ENCODE measurements at regions not wholly inside any gene's neighbourhood (a gene's known extent, or its start where the extent isn't known, plus 50 kb on each side); places are given as distances from the start of the nearest gene placed in this dataset.

- no peak for DNase-seq (ENCODE audit: insufficient read length, low spot score)
- FAIRE-seq = no peak
- TF ChIP-seq POLR2A (IDR thresholded peaks at IDR 0.05; ENCODE audit: low read depth, low read length) = no peak
Observed at GRCh38 chr14:50012644-50013043, 103.7 kb downstream of the VCPKMT start.

- DNase-seq (ENCODE audit: insufficient read length, low spot score) = peak; percentile 23
- no peak for TF ChIP-seq POLR2A (IDR thresholded peaks at IDR 0.05; ENCODE audit: low read depth, low read length)
- peak; percentile 50 for FAIRE-seq
Observed at GRCh38 chr14:50013198-50013918, 103.0 kb downstream of the VCPKMT start.

GRCh38 chr14:50013934-50014333, 102.4 kb downstream of the VCPKMT start:
- DNase-seq (ENCODE audit: insufficient read length, low spot score) = no peak
- TF ChIP-seq POLR2A (IDR thresholded peaks at IDR 0.05; ENCODE audit: low read depth, low read length) = no peak
- no peak for FAIRE-seq

GRCh38 chr14:50014809-50015430, 101.5 kb downstream of the VCPKMT start:
- no peak for FAIRE-seq
- no peak for DNase-seq (ENCODE audit: insufficient read length, low spot score)
- no peak for TF ChIP-seq POLR2A (IDR thresholded peaks at IDR 0.05; ENCODE audit: low read depth, low read length)

- no peak for TF ChIP-seq POLR2A (IDR thresholded peaks at IDR 0.05; ENCODE audit: low read depth, low read length)
- DNase-seq (ENCODE audit: insufficient read length, low spot score) = no peak
- no peak for FAIRE-seq
Observed at GRCh38 chr14:50015716-50016115, 100.7 kb downstream of the VCPKMT start.

DNA sequence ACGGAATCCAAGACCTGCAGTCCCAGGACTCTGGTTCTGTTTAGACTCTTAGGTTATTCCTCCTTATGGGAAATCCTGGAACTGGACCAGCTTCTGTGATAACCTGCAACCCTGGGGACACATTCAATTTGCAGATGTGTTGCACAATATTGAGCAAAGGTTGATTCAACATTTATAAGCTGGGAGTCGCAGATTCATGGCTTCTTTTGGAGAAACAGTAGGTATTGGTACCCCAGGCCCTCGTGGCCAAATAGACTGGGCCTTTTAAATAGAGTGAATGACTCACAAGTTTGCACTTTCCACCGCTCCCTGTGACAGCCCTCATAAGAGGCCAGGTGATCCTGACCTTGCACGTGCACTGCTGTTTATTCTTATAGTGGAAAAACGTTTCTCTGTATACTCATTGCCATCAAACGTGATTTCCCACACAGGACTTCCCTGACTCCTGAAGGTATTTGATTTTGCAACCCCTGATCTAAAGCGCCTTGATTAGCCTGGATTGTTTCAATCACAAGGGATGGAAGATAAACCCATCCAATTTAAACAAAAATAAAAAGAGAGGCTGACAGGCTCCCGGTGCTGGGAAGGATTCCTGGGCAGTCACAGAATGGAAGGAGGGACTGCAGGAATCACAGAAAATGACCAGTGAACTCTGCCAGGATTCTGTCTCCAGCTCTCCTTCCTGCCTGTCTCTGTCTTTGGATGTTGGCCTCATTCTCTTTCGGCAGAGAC, 98.0 kb downstream of the VCPKMT start:
- no peak for FAIRE-seq
- no peak for TF ChIP-seq POLR2A (IDR thresholded peaks at IDR 0.05; ENCODE audit: low read depth, low read length)

GRCh38 chr14:50018933-50019210, 97.5 kb downstream of the VCPKMT start:
- FAIRE-seq (no peak), DNase-seq (ENCODE audit: insufficient read length, low spot score) (no peak)
- no peak for TF ChIP-seq POLR2A (IDR thresholded peaks at IDR 0.05; ENCODE audit: low read depth, low read length)

More for the DNA sequence above, 98.0 kb downstream of the VCPKMT start:
- no peak for DNase-seq (ENCODE audit: insufficient read length, low spot score)

- DNase-seq (ENCODE audit: insufficient read length, low spot score) = no peak
- no peak for FAIRE-seq
- no peak for TF ChIP-seq POLR2A (IDR thresholded peaks at IDR 0.05; ENCODE audit: low read depth, low read length)
Observed at GRCh38 chr14:50020184-50020583, 96.2 kb downstream of the VCPKMT start.

DNA sequence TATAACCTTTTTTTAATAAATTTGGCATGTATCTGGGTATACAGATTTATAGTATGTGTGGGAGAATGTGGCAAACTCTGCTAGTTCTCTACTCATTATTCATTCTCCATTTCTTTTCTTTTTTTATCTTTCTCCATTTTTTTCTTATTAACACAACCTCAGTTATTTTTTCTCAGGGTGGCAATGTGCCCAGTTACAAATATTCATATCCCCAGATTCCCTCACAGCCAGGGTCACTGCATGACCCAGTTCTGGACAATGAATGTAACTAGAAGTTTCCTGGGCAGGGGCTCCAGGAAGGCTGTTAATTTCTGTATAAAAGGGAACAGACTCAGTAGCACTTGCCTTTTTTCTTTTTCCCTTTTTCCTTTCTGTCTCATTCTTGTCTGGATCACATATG, 95.6 kb downstream of the VCPKMT start:
- FAIRE-seq (no peak), DNase-seq (ENCODE audit: insufficient read length, low spot score) (no peak)
- no peak for TF ChIP-seq POLR2A (IDR thresholded peaks at IDR 0.05; ENCODE audit: low read depth, low read length)

DNA sequence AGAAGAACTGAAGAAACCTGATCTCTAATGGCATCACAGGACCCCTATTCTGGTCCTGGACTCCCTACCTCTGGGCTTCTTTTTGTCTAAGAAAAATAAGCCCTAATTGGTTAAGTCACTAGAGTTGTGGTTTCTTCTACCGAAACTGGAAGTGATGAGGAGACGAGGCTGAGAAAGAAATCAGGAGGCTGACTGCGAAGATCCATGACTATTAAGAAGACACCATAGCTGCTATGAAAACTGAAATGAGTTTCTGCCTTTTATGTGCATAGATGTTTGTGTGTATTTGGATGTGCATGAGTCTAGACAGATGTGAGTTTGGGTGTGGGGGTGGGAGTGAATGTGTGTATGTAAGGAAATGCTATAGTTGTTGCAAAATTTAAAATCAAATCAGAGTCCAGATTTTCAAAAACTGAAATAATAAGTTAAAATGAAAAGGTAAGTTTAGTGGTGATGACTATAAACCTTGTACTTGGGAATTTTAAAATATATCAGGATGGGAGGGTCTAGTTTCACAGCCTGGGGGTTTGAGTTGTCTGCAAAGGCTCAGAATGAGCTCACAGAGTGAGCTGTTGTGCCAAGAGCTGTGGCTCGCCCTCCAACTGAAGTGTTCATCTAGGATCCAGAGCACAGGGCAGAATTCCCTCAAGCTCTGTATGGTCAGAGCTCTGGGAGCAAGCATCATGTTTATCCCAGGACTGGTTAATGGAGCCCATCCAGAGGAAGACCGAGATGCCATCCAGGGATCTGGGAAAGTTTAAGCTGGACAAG, 94.9 kb downstream of the VCPKMT start:
- no peak for FAIRE-seq
- TF ChIP-seq POLR2A (IDR thresholded peaks at IDR 0.05; ENCODE audit: low read depth, low read length) = no peak
- DNase-seq (ENCODE audit: insufficient read length, low spot score) = no peak

- DNase-seq (ENCODE audit: insufficient read length, low spot score) = no peak
- FAIRE-seq = no peak
- no peak for TF ChIP-seq POLR2A (IDR thresholded peaks at IDR 0.05; ENCODE audit: low read depth, low read length)
Observed at GRCh38 chr14:50022661-50023060, 93.7 kb downstream of the VCPKMT start.

DNA sequence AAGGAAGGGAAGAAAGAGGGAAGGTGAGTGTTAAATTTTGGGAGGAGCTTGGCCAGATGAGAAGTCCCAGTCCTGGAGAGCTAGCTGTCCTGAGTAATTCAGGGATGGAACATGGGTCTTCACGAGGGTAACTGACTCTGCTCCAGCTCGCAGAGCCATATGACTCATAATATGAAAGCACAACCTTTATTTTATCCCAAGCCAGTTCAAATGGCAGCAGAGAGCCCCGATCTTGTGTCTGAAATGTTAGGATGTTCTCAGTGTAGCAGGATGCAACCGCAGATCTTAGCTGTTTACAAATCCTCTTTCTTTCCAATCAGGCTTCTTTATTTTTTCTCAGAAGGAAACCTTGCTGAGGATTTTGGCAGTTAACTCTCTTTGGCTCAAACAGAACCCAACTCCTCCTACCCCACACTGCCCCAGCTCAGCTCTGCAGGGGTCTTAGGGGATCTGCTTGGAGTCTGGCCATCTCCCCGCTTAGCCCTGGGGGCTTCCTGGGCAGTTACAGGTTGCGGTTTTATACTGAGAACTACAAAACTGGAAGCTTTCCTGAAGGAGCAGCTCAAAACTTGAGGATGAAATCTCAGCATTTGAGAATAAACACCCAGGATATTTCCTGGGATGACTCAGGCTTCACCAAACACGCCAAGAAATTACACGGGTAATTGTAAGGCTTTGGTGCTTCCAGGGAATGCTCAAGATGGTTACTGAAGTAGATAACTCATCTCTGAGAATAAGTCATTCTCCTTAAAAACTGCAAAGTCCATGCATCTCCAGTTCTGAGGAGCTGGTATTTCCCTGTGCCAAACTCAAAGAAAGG, 92.5 kb downstream of the VCPKMT start:
- peak; percentile 86 for FAIRE-seq
- TF ChIP-seq POLR2A (IDR thresholded peaks at IDR 0.05; ENCODE audit: low read depth, low read length) = no peak
- no peak for DNase-seq (ENCODE audit: insufficient read length, low spot score)

DNA sequence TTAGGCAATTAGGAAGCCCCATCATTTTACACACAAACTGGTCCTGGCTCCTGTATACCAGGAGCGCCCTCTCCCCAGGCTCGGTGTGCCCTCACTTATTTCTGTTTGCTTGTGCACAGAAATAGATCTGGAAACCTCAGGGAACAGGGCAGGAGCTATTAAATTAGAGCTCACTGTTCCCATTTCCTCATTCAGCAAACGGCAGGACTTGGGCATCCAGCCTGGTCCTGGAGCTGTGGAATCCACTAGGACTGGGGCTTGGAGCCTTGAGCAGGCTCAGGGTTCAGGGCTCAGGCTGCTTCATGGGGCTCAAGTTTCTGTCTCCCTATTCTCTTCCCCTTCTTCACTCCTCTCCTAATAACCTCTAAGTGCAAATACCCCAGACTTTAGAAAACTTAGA, 91.3 kb downstream of the VCPKMT start:
- DNase-seq (ENCODE audit: insufficient read length, low spot score) = no peak
- TF ChIP-seq POLR2A (IDR thresholded peaks at IDR 0.05; ENCODE audit: low read depth, low read length) = no peak
- no peak for FAIRE-seq
